Activated CD8-positive, alpha-beta T cell treated with anti-CD3 and anti-CD28 coated beads, Interleukin-2, amount 10 ng/mL, durations not matched to agents 7 days and 5 days (primary cell): ENCODE measurements at regions not wholly inside any gene's neighbourhood (a gene's known extent, or its start where the extent isn't known, plus 50 kb on each side); places are given as distances from the start of the nearest gene placed in this dataset.
"Not testable (repeated sequence)": the region's sequence is repeated elsewhere in the genome, so short reads cannot be mapped to it uniquely, and the experiment has no call there.

Experiments used
- ATAC-seq: fragments of 150-1000 bp; cut with Tn5 transposase; one replicate; pipeline ENCODE4 v1.10.0; 2021; ENCODE audit warnings: moderate library complexity
- CTCF ChIA-PET: fragments of 350-600 bp; sonication (Branson Sonifier 250); formaldehyde crosslinking; loops from one replicate; lab custom pipeline; 2021; ENCODE audit warnings: antibody characterized with exemption; lab: Charles Lee
- POLR2A ChIA-PET: fragments of 350-600 bp; sonication (Branson Sonifier 250); formaldehyde crosslinking; loops from one replicate; lab custom pipeline; 2021; ENCODE audit warnings: antibody characterized with exemption; lab: Charles Lee
- DNase-seq: peaks from one replicate; pipeline ENCODE4 v3.0.0-alpha.2; 2020
- H3K27ac Mint-ChIP-seq: one replicate; pipeline ENCODE4 v1.8.0; 2021; ENCODE audit warnings: mild to moderate bottlenecking, mixed read lengths
- H3K27me3 Mint-ChIP-seq: one replicate; pipeline ENCODE4 v1.8.0; 2021; ENCODE audit warnings: low read depth, mixed read lengths
- H3K36me3 Mint-ChIP-seq: one replicate; pipeline ENCODE4 v1.8.0; 2021; ENCODE audit warnings: low read depth, mixed read lengths
- H3K4me1 Mint-ChIP-seq: one replicate; pipeline ENCODE4 v1.8.0; 2021; ENCODE audit warnings: low read depth, mixed read lengths
- H3K4me3 Mint-ChIP-seq: one replicate; pipeline ENCODE4 v1.8.0; 2021; ENCODE audit warnings: mild to moderate bottlenecking, mixed read lengths
- H3K9me3 Mint-ChIP-seq: one replicate; pipeline ENCODE4 v1.8.0; 2022; ENCODE audit warnings: mixed read lengths; ENCODE audit not compliant: insufficient read depth

DNA sequence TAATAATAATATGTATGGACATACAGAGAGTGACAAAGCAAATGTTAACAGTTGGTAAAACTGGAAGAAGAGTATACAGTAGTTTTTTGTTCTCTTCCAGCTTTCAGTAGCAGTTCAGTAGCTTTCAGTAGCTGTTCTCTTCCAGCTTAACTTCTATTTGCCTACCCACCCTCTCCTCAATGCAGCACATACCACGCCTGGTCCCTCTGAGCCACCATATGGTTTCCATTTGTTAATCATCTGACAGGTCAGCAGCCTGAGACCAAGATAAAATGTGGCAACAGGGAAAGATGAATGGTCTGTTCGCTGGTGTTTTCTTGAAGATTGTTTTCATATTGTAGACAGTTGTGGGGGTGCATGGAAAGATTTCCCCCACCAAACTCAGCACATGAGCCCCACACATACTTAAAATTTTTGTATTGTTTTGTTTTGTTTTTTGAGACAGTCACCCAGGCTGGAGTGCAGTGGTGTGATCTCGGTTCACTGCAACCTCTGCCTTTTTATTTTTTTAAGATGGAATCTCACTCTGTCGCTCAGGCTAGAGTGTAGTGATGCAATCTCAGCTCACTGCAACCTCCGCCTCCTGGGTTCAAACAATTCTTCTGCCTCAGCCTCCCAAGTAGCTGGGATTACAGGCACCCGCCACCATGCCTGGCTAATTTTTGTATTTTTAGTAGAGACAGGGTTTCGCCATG is 56.8 kb downstream of the ATP6V0E2 start:
- H3K36me3 Mint-ChIP-seq, H3K27ac Mint-ChIP-seq, CTCF ChIA-PET, H3K27me3 Mint-ChIP-seq, ATAC-seq, H3K4me1 Mint-ChIP-seq, H3K9me3 Mint-ChIP-seq, POLR2A ChIA-PET, DNase-seq, H3K4me3 Mint-ChIP-seq: not testable (repeated sequence)

- H3K9me3 Mint-ChIP-seq, H3K4me3 Mint-ChIP-seq, H3K4me1 Mint-ChIP-seq, DNase-seq, H3K27me3 Mint-ChIP-seq, H3K36me3 Mint-ChIP-seq, POLR2A ChIA-PET, H3K27ac Mint-ChIP-seq, CTCF ChIA-PET, ATAC-seq: not testable (repeated sequence)
These were observed 60.0 kb downstream of the ATP6V0E2 start for GRCh38 chr7:149933776-149934175.

- POLR2A ChIA-PET, H3K9me3 Mint-ChIP-seq, H3K36me3 Mint-ChIP-seq, H3K27ac Mint-ChIP-seq, CTCF ChIA-PET, H3K27me3 Mint-ChIP-seq, H3K4me3 Mint-ChIP-seq, ATAC-seq, DNase-seq: not testable (repeated sequence)
- H3K4me1 Mint-ChIP-seq = peaks cover 19% of the 10 kb centered on the region
These were observed 73.6 kb downstream of the ATP6V0E2 start for GRCh38 chr7:149947346-149947745.

- H3K36me3 Mint-ChIP-seq, ATAC-seq, H3K4me3 Mint-ChIP-seq, POLR2A ChIA-PET, DNase-seq, H3K9me3 Mint-ChIP-seq, CTCF ChIA-PET, H3K27ac Mint-ChIP-seq, H3K27me3 Mint-ChIP-seq: not testable (repeated sequence)
- peaks cover 19% of the 10 kb centered on the region for H3K4me1 Mint-ChIP-seq
These were observed 74.7 kb downstream of the ATP6V0E2 start for GRCh38 chr7:149948444-149948843.

DNA sequence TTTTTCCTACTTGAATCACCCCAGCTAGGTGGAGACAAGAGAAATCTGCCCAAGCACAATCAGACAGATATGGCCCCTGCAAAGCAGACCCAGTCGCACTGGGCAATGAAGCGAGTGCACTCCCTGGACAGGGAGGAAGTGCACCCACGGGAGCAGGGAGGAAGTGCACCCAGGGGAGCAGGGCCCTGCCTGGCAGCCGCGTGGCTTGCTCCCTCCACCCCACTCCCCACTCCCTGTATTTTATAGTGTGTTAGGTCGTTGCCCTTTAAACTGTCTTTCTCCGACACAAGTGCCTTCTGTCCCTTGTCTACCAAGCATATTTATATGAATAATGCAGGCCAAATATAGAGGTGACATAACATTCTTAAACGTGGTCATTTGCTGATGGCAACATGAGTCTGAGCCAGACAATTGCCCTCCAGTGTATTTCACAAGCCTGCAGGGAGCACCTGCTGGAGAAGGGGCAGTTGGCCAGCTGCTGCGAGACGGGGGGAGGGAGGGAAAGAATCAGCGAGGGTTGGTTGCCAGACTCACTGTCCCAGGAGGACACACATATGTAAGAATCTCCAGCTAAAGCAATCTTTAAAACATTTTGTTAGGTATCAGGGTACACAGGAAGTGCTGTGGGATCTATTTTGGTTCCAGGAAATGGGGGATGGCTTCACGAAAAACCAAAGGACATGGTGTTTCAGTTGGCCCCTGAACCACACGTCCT is 76.3 kb downstream of the ATP6V0E2 start:
- peak overlapping the region; percentile 92 for H3K27ac Mint-ChIP-seq
- H3K4me3 Mint-ChIP-seq = peak overlapping the region; percentile 48
- H3K27me3 Mint-ChIP-seq, H3K36me3 Mint-ChIP-seq, H3K9me3 Mint-ChIP-seq, POLR2A ChIA-PET, CTCF ChIA-PET: not testable (repeated sequence)
- DNase-seq (peak; percentile 64), ATAC-seq (peak; percentile 73)
- H3K4me1 Mint-ChIP-seq = peaks cover 22% of the 10 kb centered on the region

- DNase-seq, ATAC-seq, CTCF ChIA-PET, H3K4me3 Mint-ChIP-seq, H3K36me3 Mint-ChIP-seq, H3K9me3 Mint-ChIP-seq, POLR2A ChIA-PET, H3K27me3 Mint-ChIP-seq: not testable (repeated sequence)
- H3K27ac Mint-ChIP-seq = peak overlapping the region; percentile 92
- peaks cover 24% of the 10 kb centered on the region for H3K4me1 Mint-ChIP-seq
These were observed 76.8 kb downstream of the ATP6V0E2 start for GRCh38 chr7:149950578-149950924.

DNA sequence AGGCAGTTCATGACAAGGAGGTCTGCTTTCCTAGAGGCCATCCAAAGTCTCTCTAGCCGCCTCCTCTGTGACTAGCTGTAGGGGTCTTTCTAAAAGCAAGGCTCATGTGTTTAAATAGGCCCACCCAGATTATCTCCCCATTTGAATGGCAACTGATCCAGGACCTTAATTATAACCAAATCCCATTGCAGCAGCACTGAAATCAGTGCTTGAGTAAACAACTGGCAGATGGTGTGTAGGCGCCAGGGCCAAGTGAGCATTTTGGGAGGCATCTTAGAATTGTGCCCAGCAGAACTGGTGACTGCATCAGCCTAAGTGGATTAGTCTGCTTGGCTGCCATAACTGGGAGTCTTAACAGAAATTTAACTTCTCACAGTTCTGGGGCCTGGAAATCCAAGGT is 77.8 kb downstream of the ATP6V0E2 start:
- H3K4me3 Mint-ChIP-seq, POLR2A ChIA-PET, H3K27me3 Mint-ChIP-seq, H3K36me3 Mint-ChIP-seq, H3K27ac Mint-ChIP-seq, CTCF ChIA-PET, H3K9me3 Mint-ChIP-seq, ATAC-seq, DNase-seq: not testable (repeated sequence)
- peaks cover 24% of the 10 kb centered on the region for H3K4me1 Mint-ChIP-seq

- Mint-ChIP-seq H3K36me3 (peaks cover 19% of the 10 kb centered on the region), H3K9me3 (peaks cover 13% of the 10 kb centered on the region), H3K27ac (peak overlapping the region; percentile 20), H3K4me1 (peaks cover 34% of the 10 kb centered on the region)
- H3K4me3 Mint-ChIP-seq, CTCF ChIA-PET, DNase-seq, POLR2A ChIA-PET, H3K27me3 Mint-ChIP-seq, ATAC-seq: not testable (repeated sequence)
These were observed 85.1 kb downstream of the ATP6V0E2 start for GRCh38 chr7:149958880-149959279.

DNA sequence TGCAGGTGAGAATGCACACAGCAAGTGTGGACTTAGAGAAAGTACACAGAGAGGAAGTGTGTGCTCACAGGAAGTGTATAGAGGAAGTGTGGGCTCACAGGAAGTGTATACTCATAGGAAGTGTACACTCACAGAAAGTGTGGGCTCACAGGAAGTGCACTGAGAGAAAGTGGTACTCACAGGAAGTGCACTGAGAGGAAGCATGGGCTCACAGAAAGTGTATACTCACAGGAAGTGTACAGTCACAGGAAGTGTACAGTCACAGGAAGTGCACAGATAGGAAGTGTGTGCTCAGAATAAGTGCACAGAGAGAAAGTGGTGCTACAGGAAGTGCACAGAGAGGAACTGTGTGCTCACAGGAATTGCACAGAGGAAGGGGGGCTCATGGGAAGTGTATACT is 87.1 kb downstream of the ATP6V0E2 start:
- Mint-ChIP-seq H3K27ac (peak overlapping the region; percentile 95), H3K36me3 (peaks cover 19% of the 10 kb centered on the region), H3K4me1 (peaks cover 25% of the 10 kb centered on the region), H3K9me3 (peaks cover 10% of the 10 kb centered on the region)
- POLR2A ChIA-PET, H3K27me3 Mint-ChIP-seq, CTCF ChIA-PET, H3K4me3 Mint-ChIP-seq: not testable (repeated sequence)
- peak; percentile 57 for ATAC-seq
- peak; percentile 54 for DNase-seq

DNA sequence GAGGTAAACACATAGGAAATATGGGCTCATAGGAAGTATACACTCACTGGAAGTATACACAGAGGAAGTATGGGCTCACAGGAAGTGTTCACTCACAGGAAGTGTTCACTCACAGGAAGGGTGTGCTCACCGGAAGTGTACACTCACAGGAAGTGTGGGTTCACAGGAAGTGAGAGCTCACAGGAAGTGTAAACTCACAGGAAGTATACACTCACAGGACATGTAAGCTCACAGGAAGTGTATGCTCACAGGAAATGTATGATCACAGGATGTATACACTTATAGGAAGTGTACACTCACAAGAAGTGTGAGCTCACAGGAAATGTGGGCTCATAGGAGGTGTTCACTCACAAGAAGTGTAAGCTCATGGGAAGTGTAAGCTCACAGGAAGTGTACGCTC is 88.1 kb downstream of the ATP6V0E2 start:
- CTCF ChIA-PET, H3K9me3 Mint-ChIP-seq, H3K27me3 Mint-ChIP-seq, POLR2A ChIA-PET, H3K4me3 Mint-ChIP-seq: not testable (repeated sequence)
- ATAC-seq (peak; percentile 52), DNase-seq (peak; percentile 49)
- Mint-ChIP-seq H3K4me1 (peaks cover 25% of the 10 kb centered on the region), H3K36me3 (peaks cover 19% of the 10 kb centered on the region), H3K27ac (peak overlapping the region; percentile 95)

DNA sequence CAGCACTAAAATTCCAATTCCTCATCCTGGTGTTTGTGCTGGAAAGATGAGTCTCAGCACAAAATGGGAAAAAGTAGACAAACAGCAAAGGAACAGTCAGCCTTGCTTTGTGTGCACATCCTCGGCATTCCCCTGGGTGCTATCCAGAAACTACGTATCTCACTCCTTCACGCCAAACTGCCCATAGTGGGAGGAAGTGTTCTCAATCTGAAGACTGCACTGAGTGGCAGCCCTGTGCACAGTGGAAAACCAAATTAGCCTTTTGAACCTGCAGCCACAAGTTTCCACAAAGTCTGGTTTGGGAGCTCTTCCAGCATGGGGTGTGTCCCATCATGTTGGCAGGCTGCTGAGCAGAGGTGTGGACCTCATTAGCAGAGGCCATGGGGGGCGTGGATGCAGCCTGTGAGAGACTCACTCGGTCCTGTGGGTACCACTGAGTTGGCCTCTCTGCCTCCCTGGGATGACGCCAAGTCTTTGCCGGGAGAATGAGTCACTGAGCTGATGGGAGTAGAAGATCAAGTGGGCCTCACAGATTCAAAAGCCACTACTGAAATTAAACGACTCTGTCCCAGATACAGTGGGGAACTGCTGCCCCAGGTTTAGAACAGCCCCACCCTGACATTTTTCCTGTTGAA is 89.0 kb downstream of the ATP6V0E2 start:
- H3K27me3 Mint-ChIP-seq, POLR2A ChIA-PET, DNase-seq, ATAC-seq, H3K4me3 Mint-ChIP-seq, CTCF ChIA-PET, H3K9me3 Mint-ChIP-seq: not testable (repeated sequence)
- peak overlapping the region; percentile 66 for H3K27ac Mint-ChIP-seq
- peaks cover 25% of the 10 kb centered on the region for H3K4me1 Mint-ChIP-seq
- H3K36me3 Mint-ChIP-seq = peaks cover 19% of the 10 kb centered on the region

DNA sequence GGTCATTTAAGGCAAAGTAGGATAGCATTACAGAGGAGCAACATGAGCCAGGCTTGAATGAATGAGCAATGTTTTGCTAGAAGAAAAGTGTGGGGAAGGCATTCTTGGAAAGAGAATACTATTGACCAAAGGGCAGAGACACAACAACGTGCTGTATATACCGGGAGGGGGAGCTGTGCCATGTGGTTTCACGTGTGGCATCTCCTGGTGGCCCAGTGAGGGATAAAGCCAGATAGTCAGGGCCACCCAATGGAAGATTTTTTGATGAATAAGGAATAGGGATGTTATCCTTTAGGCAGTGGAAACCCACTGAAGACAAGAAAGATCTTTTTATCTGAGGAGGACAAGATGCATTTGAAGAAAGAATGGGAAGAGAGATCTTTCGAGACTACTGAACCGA is 90.2 kb downstream of the ATP6V0E2 start:
- H3K4me3 Mint-ChIP-seq, H3K27me3 Mint-ChIP-seq, H3K27ac Mint-ChIP-seq, DNase-seq, H3K9me3 Mint-ChIP-seq, POLR2A ChIA-PET, ATAC-seq, CTCF ChIA-PET: not testable (repeated sequence)
- peaks cover 25% of the 10 kb centered on the region for H3K4me1 Mint-ChIP-seq
- peaks cover 19% of the 10 kb centered on the region for H3K36me3 Mint-ChIP-seq
